GM18907 (cell line): ENCODE measurements at regions not wholly inside any gene's neighbourhood (a gene's known extent, or its start where the extent isn't known, plus 50 kb on each side); places are given as distances from the start of the nearest gene placed in this dataset.

Experiments
- ATAC-seq: cut with Tn5 transposase; IDR thresholded peaks from one replicate; pipeline ENCODE4 v1.9.1; 2021; ENCODE audit warnings: mild to moderate bottlenecking, moderate library complexity; ENCODE audit not compliant: unreplicated experiment

- ATAC-seq, result no peak
Measured at GRCh38 chr14:61623927-61624326, 71.4 kb upstream of the HIF1A start.

DNA sequence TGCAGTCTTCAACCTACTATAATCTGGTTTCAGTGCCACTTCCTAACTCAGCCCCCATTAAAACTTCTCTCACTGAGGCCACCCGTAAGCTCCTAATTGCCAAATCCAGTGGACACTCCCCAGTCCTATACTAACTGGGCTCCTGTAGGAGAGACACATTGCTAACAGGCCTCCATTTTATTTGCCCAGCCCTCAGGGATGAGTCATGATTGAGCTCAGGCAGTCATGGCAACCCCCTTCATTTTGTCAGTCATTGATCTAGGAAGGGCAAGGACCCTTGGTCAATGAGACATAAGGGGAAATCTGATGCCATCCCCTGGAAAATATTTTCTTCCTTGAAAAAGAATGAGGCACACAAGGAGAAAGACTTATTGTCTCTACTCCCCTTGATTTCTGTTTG is 70.1 kb upstream of the HIF1A start:
- no peak for ATAC-seq

DNA sequence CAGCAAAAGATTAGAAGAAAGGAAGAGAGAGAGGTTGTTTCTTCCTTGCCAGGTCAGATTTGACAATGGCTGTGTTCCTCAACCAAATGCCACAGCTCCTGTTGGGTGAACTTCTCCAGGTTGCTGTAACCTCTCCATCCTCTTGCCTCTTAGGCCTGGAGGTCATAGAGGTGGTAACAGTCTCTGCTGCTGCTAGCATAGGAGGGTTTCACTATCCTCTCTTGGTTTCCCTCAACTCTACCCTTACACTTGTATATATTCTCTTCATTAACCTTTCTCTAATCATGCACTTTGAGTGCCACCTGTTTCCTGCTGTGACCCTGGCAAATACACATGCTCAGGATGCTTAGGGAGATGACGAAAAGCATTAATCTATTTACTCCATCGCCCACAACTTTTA is 67.7 kb upstream of the HIF1A start:
- ATAC-seq, result peak; percentile 48

DNA sequence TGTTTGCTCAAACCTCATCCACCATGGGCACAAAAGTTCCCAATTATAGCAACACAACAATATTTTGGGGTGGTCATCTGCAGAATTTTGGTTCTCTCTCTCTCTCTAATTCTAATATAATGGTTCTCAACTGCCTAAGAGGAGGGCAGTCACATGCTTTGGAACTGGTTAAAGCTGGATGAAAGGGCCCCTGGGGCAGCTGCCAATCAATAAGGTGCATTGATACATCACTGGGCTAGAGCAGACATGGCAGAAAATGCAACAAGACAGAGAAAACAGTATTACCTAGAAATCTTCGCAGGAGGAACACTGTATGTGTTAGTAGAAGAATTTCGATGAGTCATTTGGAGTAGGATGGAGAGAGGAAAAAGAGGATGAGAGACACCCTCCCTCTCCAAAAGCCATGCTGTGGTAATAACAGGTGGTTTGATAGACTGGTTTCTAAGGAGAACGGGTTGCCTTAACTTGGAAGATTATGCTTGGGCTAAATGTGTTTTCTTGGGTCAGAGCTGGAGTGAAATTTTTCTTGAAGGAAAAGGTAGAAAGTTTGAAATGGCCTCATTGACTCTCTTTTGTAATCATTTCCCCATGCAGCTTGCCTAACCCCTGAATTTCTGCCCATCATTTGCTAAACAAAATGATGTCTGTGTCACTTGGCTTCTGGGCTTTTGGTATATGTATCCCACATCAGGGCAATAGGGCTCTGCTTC is 67.1 kb upstream of the HIF1A start:
- ATAC-seq, result no peak

DNA sequence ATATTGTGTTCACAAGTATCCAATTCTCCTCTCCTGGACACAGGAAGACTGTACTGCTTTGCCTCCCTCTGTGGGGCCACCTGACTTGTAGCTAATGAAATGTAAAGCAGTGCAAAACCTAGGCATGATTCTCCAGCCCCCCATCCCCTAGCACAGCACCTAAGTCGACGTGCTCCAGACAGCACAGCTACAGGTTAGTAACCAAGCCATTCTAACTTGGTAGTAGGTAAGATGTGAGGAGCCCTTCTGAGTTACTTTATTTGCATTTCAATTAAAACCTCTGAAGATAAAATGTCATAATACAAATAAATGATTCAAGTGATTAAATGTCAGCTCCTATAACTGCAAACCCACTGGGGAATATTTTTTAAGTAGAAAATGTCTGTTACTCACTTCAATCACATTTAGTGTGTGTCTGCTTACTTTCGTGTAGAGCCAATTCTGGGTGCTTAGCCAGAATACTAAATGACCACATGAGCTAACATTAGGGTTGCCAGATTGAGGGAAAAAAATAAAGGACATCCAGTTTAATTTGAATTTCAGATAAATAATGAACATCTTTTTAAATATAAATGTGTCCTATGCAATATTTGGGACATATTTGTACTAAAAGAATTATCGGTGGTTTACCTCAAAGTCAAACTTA is 64.8 kb upstream of the HIF1A start:
- no peak for ATAC-seq

DNA sequence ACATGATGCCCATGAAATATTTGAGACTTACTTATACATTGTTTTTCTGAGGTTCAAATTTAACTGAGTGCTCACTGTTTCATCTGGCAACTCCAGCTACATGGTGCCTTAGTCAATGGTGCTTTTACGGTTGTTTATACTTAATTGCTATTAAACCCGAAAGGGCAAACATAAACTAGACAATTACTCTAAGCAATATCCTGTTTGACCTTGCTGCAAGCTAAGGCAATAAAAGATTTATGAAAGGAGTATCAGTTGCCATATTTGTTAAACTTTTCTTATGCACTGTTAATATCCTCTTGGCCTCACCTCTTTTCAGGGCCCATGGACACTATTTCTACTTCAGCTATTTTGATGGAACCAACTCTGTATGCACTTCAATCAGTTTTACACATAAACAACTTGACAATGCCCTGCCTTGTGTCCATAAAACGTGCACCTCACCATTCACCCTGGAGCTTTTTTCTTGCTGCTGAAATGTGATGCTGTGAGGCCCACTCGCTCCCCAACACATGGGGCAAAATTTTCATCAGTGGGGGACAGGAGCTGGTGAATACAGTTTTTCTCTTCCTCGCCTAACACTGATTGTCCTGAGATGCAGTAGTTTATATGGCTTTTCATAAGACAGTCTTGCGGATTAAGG is 64.1 kb upstream of the HIF1A start:
- ATAC-seq, result no peak

- no peak for ATAC-seq
Measured at GRCh38 chr14:61632401-61632800, 62.9 kb upstream of the HIF1A start.

- no peak for ATAC-seq
Measured at GRCh38 chr14:61632807-61633206, 62.5 kb upstream of the HIF1A start.

DNA sequence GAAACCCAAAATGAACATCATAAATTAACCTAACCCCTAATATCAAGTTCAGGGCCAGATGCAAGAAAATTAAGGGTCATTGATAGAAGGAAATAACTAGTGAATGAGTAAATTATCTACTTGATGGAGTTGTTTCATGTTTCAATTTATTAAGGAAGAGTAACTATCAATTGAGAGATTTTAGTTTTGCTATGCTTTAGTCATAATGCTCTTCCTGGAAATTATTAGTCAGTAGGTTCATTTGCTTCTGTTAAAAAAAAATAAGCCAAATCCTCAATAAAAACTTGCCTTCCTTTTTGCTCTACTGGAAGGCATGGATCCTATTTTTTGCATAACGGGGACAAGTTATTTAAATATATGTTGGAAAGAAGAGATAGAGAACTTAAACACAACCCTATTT is 59.0 kb upstream of the HIF1A start:
- ATAC-seq, result no peak

DNA sequence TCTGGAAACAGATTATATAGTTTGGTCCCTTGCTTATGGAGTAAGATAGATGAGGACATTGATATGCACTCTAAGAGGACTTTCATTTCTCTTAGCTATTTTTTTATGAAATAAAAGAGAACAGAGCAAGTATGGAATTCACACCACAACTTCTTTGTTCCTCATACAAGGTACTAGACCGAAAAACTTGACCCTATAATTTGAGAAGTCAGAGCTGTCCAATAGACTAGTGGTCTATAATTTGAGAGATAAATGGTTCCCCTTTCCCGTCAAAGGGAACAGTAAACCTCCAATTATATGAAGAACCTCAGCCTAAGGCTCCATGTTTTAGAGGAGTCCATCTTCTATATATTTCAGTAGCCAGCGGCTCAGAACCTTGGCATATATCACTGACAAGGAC is 58.5 kb upstream of the HIF1A start:
- ATAC-seq, result no peak

DNA sequence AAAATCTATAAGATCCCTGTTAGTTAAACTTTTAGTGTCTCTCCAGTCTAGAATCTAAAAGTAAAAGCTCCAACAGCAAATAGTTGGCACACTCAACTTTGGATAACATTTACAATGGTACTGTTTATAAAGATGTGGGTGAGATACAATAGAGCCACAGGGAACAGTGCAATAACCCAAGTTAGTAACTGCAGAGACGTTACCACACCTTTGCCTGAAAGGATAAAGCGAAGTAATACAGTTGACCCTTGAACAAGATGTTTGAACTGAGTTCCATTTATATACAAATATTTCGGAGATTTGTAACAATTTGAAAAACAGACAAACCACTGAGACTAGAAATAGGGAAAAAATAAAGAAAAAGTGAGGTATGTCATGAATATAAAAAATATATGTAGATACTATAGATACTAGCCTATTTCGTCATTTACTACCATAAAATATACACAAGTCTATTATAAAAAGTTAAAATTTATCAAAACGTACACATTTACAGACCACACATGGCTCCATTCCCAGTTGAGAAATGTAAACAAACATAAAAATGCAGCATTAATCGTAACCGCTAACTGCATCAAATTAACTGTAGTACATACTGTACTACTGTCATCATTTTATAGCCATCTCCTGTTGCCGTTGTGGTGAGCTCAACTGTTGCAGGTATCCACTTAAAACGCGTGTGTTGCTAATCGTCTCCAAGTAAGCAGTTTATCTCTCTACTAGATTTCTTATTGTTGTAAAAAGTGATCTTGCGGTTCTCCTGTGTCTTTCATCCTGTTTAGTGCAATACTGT is 56.5 kb upstream of the HIF1A start:
- ATAC-seq, result no peak

DNA sequence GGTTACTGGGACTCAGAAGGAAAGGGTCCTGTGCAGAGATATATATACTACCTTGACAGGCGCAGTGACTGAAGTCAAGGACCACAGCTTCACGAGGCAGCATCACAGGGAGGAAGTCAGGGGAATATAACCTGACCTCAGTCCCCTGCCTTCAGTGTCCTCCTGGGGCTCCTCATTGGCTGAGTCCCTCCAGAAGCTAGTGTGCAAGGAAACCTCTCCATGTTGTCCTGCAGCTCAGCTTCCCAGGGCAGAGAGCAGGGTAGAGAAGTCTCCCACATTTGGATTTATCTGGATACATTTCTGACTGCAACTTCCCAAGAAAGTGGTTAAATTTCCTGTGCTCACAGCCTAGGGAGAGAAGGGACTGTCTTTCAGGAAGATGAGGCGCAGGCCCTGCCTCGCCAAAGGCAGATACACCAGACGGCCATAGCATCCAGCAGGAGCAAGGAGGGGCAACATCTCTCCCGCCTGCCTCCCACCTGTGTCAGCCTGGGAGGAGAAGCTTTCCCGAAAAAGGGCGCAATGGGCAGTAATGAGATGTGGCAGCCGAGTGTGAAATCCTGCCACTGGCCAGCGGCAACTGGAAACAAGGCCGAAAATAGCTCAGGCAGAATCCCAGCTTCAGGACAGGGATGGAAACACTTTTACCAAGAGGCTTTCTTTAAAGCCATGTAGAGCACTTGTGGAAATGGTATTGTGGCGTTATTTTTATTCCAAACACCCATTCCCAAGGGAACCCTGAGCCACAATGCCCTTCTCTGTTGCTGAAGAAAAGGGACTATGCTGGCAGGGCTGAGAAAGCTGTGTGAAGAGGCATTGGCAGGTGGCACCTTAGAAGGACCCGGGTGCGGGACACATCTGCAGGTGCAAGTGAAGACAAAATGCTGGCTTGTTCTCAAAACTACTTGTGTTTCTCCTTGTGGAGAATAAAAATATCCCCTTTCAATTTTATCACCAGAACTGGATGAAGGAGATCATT is 54.9 kb upstream of the HIF1A start:
- no peak for ATAC-seq

- ATAC-seq, result no peak
Measured at GRCh38 chr14:61641914-61642613, 53.2 kb upstream of the HIF1A start.

- ATAC-seq, result no peak
Measured at GRCh38 chr14:61642614-61642982, 52.7 kb upstream of the HIF1A start.

DNA sequence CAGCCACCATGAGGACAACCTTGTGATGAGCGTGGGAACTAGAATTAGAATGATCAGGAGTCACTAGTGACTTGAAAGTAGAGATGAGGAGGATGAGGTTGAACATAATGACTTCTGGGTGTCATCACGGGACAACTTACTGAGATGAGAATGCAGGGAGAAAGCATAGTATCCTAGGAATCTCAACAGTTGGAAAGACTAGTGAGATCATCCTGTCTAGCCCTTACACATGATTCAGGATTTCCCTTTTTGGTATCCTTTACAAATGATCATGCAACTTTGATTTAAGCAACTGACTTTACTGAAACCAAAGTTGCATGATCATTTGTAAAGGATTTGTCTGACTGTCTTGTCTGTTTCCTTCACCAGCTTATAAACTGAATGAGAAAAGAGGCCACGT is 51.8 kb upstream of the HIF1A start:
- no peak for ATAC-seq

- ATAC-seq, result no peak
Measured at GRCh38 chr14:61644175-61644574, 51.1 kb upstream of the HIF1A start.

- ATAC-seq, result peak; percentile 89
Measured at GRCh38 chr14:61644834-61645233, 50.5 kb upstream of the HIF1A start.

- no peak for ATAC-seq
Measured at GRCh38 chr14:61645247-61645646, 50.1 kb upstream of the HIF1A start.
